ENCODE measurements at regions not wholly inside any gene's neighbourhood (a gene's known extent, or its start where the extent isn't known, plus 50 kb on each side); places are given as distances from the start of the nearest gene placed in this dataset.

- Histone ChIP-seq H3K27me3 (ENCODE audit: insufficient read depth, low read length) (no peaks in the 10 kb centered on the region), H3K4me3 (ENCODE audit: low read length) (no peak overlapping the region), H3K4me1 (ENCODE audit: insufficient read depth, low read length) (no peaks in the 10 kb centered on the region), H3K27ac (ENCODE audit: low read depth, low read length) (no peak overlapping the region), H3K9me3 (ENCODE audit: insufficient read depth, low read depth, low read length) (peaks cover 17% of the 10 kb centered on the region), H3K9ac (ENCODE audit: low read depth, low read length) (no peak overlapping the region), H3K36me3 (ENCODE audit: insufficient read depth, low read length) (no peaks in the 10 kb centered on the region; the same call in 1 of the 2 replicates)
- WGBS = 92% methylated on average over 1 of the region's 1 CpG
Measured at GRCh38 chr16:17901309-17901708, 430.5 kb upstream of the XYLT1 start.

GRCh38 chr16:17899141-17899540 is 428.4 kb upstream of the XYLT1 start:
- no peak overlapping the region for H3K27ac ChIP-seq (ENCODE audit: low read depth, low read length)
- H3K4me1 ChIP-seq (ENCODE audit: insufficient read depth, low read length) = no peaks in the 10 kb centered on the region
- H3K9ac ChIP-seq (ENCODE audit: low read depth, low read length) = no peak overlapping the region
- 33% methylated on average over 1 of the region's 1 CpG for WGBS
- H3K36me3 ChIP-seq (ENCODE audit: insufficient read depth, low read length) = no peaks in the 10 kb centered on the region
- no peaks in the 10 kb centered on the region for H3K27me3 ChIP-seq (ENCODE audit: insufficient read depth, low read length)
- H3K9me3 ChIP-seq (ENCODE audit: insufficient read depth, low read depth, low read length) = no peaks in the 10 kb centered on the region
- no peak overlapping the region for H3K4me3 ChIP-seq (ENCODE audit: low read length)

GRCh38 chr16:17887963-17888362 is 417.2 kb upstream of the XYLT1 start:
- Histone ChIP-seq H3K27ac (ENCODE audit: low read depth, low read length) (no peak overlapping the region), H3K27me3 (ENCODE audit: insufficient read depth, low read length) (no peaks in the 10 kb centered on the region), H3K4me1 (ENCODE audit: insufficient read depth, low read length) (no peaks in the 10 kb centered on the region), H3K4me3 (ENCODE audit: low read length) (no peak overlapping the region), H3K36me3 (ENCODE audit: insufficient read depth, low read length) (no peaks in the 10 kb centered on the region), H3K9me3 (ENCODE audit: insufficient read depth, low read depth, low read length) (no peaks in the 10 kb centered on the region), H3K9ac (ENCODE audit: low read depth, low read length) (no peak overlapping the region)
- 91% methylated on average over 3 of the region's 3 CpGs for WGBS

- Histone ChIP-seq H3K27ac (ENCODE audit: low read depth, low read length) (no peak overlapping the region), H3K9ac (ENCODE audit: low read depth, low read length) (no peak overlapping the region), H3K9me3 (ENCODE audit: insufficient read depth, low read depth, low read length) (no peaks in the 10 kb centered on the region), H3K36me3 (ENCODE audit: insufficient read depth, low read length) (no peaks in the 10 kb centered on the region), H3K4me3 (ENCODE audit: low read length) (no peak overlapping the region), H3K27me3 (ENCODE audit: insufficient read depth, low read length) (no peaks in the 10 kb centered on the region), H3K4me1 (ENCODE audit: insufficient read depth, low read length) (no peaks in the 10 kb centered on the region)
- WGBS = 67% methylated on average over 7 of the region's 7 CpGs
Measured at GRCh38 chr16:17885659-17886207, 415.0 kb upstream of the XYLT1 start.

- no peak overlapping the region for H3K27ac ChIP-seq (ENCODE audit: low read depth, low read length)
- 96% methylated on average over 2 of the region's 2 CpGs for WGBS
- no peak overlapping the region for H3K4me3 ChIP-seq (ENCODE audit: low read length)
- H3K9me3 ChIP-seq (ENCODE audit: insufficient read depth, low read depth, low read length) = no peaks in the 10 kb centered on the region
- no peaks in the 10 kb centered on the region for H3K4me1 ChIP-seq (ENCODE audit: insufficient read depth, low read length)
- no peaks in the 10 kb centered on the region for H3K36me3 ChIP-seq (ENCODE audit: insufficient read depth, low read length)
- no peaks in the 10 kb centered on the region for H3K27me3 ChIP-seq (ENCODE audit: insufficient read depth, low read length)
- no peak overlapping the region for H3K9ac ChIP-seq (ENCODE audit: low read depth, low read length)
Measured at GRCh38 chr16:17877821-17878360, 407.1 kb upstream of the XYLT1 start.

GRCh38 chr16:17866996-17867395 is 396.2 kb upstream of the XYLT1 start:
- Histone ChIP-seq H3K4me3 (ENCODE audit: low read length) (no peak overlapping the region), H3K4me1 (ENCODE audit: insufficient read depth, low read length) (no peaks in the 10 kb centered on the region), H3K9ac (ENCODE audit: low read depth, low read length) (no peak overlapping the region), H3K9me3 (ENCODE audit: insufficient read depth, low read depth, low read length) (no peaks in the 10 kb centered on the region), H3K36me3 (ENCODE audit: insufficient read depth, low read length) (no peaks in the 10 kb centered on the region), H3K27ac (ENCODE audit: low read depth, low read length) (no peak overlapping the region), H3K27me3 (ENCODE audit: insufficient read depth, low read length) (no peaks in the 10 kb centered on the region)
- 93% methylated on average over 5 of the region's 5 CpGs for WGBS

- Histone ChIP-seq H3K4me3 (ENCODE audit: low read length) (no peak overlapping the region), H3K36me3 (ENCODE audit: insufficient read depth, low read length) (no peaks in the 10 kb centered on the region), H3K27ac (ENCODE audit: low read depth, low read length) (no peak overlapping the region), H3K9ac (ENCODE audit: low read depth, low read length) (no peak overlapping the region), H3K27me3 (ENCODE audit: insufficient read depth, low read length) (no peaks in the 10 kb centered on the region), H3K4me1 (ENCODE audit: insufficient read depth, low read length) (no peaks in the 10 kb centered on the region), H3K9me3 (ENCODE audit: insufficient read depth, low read depth, low read length) (no peaks in the 10 kb centered on the region)
- WGBS = 93% methylated on average over 5 of the region's 6 CpGs
Measured at GRCh38 chr16:17861981-17862479, 391.3 kb upstream of the XYLT1 start.

GRCh38 chr16:17858061-17858460 is 387.3 kb upstream of the XYLT1 start:
- no peak overlapping the region for H3K9ac ChIP-seq (ENCODE audit: low read depth, low read length)
- WGBS = 91% methylated on average over 10 of the region's 10 CpGs

GRCh38 chr16:17853958-17854357 is 383.2 kb upstream of the XYLT1 start:
- H3K27me3 ChIP-seq (ENCODE audit: insufficient read depth, low read length) = no peaks in the 10 kb centered on the region
- no peaks in the 10 kb centered on the region for H3K36me3 ChIP-seq (ENCODE audit: insufficient read depth, low read length)
- no peaks in the 10 kb centered on the region for H3K4me1 ChIP-seq (ENCODE audit: insufficient read depth, low read length)
- H3K9ac ChIP-seq (ENCODE audit: low read depth, low read length) = no peak overlapping the region
- WGBS = 91% methylated on average over 5 of the region's 5 CpGs
- H3K27ac ChIP-seq (ENCODE audit: low read depth, low read length) = no peak overlapping the region
- no peaks in the 10 kb centered on the region for H3K9me3 ChIP-seq (ENCODE audit: insufficient read depth, low read depth, low read length)
- no peak overlapping the region for H3K4me3 ChIP-seq (ENCODE audit: low read length)

More at GRCh38 chr16:17858061-17858460, 387.3 kb upstream of the XYLT1 start:
- no peaks in the 10 kb centered on the region for H3K9me3 ChIP-seq (ENCODE audit: insufficient read depth, low read depth, low read length)
- no peaks in the 10 kb centered on the region for H3K36me3 ChIP-seq (ENCODE audit: insufficient read depth, low read length)
- H3K27me3 ChIP-seq (ENCODE audit: insufficient read depth, low read length) = no peaks in the 10 kb centered on the region
- no peak overlapping the region for H3K4me3 ChIP-seq (ENCODE audit: low read length)
- H3K27ac ChIP-seq (ENCODE audit: low read depth, low read length) = no peak overlapping the region
- no peaks in the 10 kb centered on the region for H3K4me1 ChIP-seq (ENCODE audit: insufficient read depth, low read length)

- Histone ChIP-seq H3K9ac (ENCODE audit: low read depth, low read length) (no peak overlapping the region), H3K36me3 (ENCODE audit: insufficient read depth, low read length) (no peaks in the 10 kb centered on the region), H3K4me3 (ENCODE audit: low read length) (no peak overlapping the region), H3K9me3 (ENCODE audit: insufficient read depth, low read depth, low read length) (no peaks in the 10 kb centered on the region), H3K4me1 (ENCODE audit: insufficient read depth, low read length) (no peaks in the 10 kb centered on the region), H3K27me3 (ENCODE audit: insufficient read depth, low read length) (no peaks in the 10 kb centered on the region), H3K27ac (ENCODE audit: low read depth, low read length) (no peak overlapping the region)
- WGBS = 97% methylated on average over 6 of the region's 6 CpGs
Measured at GRCh38 chr16:17852977-17853702, 382.4 kb upstream of the XYLT1 start.

- 80% methylated on average over 15 of the region's 16 CpGs for WGBS
- Histone ChIP-seq H3K36me3 (ENCODE audit: insufficient read depth, low read length) (no peaks in the 10 kb centered on the region), H3K9me3 (ENCODE audit: insufficient read depth, low read depth, low read length) (no peaks in the 10 kb centered on the region), H3K4me3 (ENCODE audit: low read length) (peak overlapping the region; percentile 30; the same call in 1 of the 2 replicates), H3K27me3 (ENCODE audit: insufficient read depth, low read length) (no peaks in the 10 kb centered on the region), H3K27ac (ENCODE audit: low read depth, low read length) (no peak overlapping the region), H3K9ac (ENCODE audit: low read depth, low read length) (no peak overlapping the region), H3K4me1 (ENCODE audit: insufficient read depth, low read length) (no peaks in the 10 kb centered on the region)
Measured at GRCh38 chr16:17850581-17851250, 380.0 kb upstream of the XYLT1 start.
